H1 (cell line): ENCODE measurements at regions not wholly inside any gene's neighbourhood (a gene's known extent, or its start where the extent isn't known, plus 50 kb on each side); places are given as distances from the start of the nearest gene placed in this dataset.

Experiments
- CTCF ChIA-PET: fragments of 300-600 bp; sonication (Branson Sonifier 250); formaldehyde crosslinking; loops from one replicate; lab custom pipeline; 2021; ENCODE audit not compliant: partially characterized antibody; lab: Charles Lee
- POLR2A ChIA-PET: fragments of 300-600 bp; sonication (Branson Sonifier 250); formaldehyde crosslinking; loops from one replicate; lab custom pipeline; 2021; ENCODE audit warnings: inconsistent platforms; ENCODE audit not compliant: partially characterized antibody; lab: Charles Lee
- DNase-seq, 2 experiments: peaks; one replicate each; pipeline versions ENCODE4 v3.0.0 to v3.0.0-alpha.2; 2010 to 2022; ENCODE audit warnings: low spot score in 2 of 2, low read depth in 1 of 2, mixed read lengths in 1 of 2
- FAIRE-seq: peaks from 2 replicates; lab custom pipeline; 2011; peaks lifted over from hg19 to GRCh38; lab: Jason Lieb, UNC
- H2AFZ ChIP-seq: 2 replicates; pipeline ENCODE4 v1.8.1; 2012; ENCODE audit warnings: low read length, inconsistent platforms
- H2AK5ac ChIP-seq: 2 replicates; pipeline ENCODE4 v1.6.1; 2013; ENCODE audit warnings: low read depth, low read length
- H2BK120ac ChIP-seq: replicated peaks from 2 replicates; pipeline ENCODE3; 2013; ENCODE audit warnings: low read depth, low read length, inconsistent platforms
- H2BK12ac ChIP-seq: 2 replicates; pipeline ENCODE4 v1.6.1; 2013; ENCODE audit warnings: low read depth, low read length
- H2BK15ac ChIP-seq: 2 replicates; pipeline ENCODE4 v1.6.1; 2013; ENCODE audit warnings: low read length
- H2BK20ac ChIP-seq: 2 replicates; pipeline ENCODE4 v1.6.1; 2013; ENCODE audit warnings: low read length
- H2BK5ac ChIP-seq: 2 replicates; pipeline ENCODE4 v1.6.1; 2013; ENCODE audit warnings: low read depth, low read length
- H3K14ac ChIP-seq: 2 replicates; pipeline ENCODE4 v1.6.1; 2013; ENCODE audit warnings: inconsistent platforms; ENCODE audit not compliant: insufficient read length
- H3K18ac ChIP-seq: 2 replicates; pipeline ENCODE4 v1.6.1; 2013; ENCODE audit warnings: low read length; ENCODE audit errors: extremely low read depth
- H3K23ac ChIP-seq: 2 replicates; pipeline ENCODE4 v1.6.1; 2013; ENCODE audit warnings: inconsistent platforms; ENCODE audit not compliant: insufficient read length
- H3K23me2 ChIP-seq: 2 replicates; pipeline ENCODE4 v1.6.1; 2013; ENCODE audit warnings: low read depth, low read length
- H3K27ac ChIP-seq: 2 replicates; pipeline ENCODE4 v1.6.1; 2011; ENCODE audit warnings: low read depth, low read length, inconsistent platforms
- H3K27me3 ChIP-seq, 4 experiments: replicated peaks in 1 of 4; 1 replicate in 1 of 4; 2 replicates in 3 of 4; pipeline versions ENCODE4 v1.6.1 to v1.8.1; 2011 to 2013; ENCODE audit warnings: low read length in 3 of 4, mild to moderate bottlenecking in 3 of 4, inconsistent platforms in 2 of 4, mixed read lengths in 2 of 4, moderate library complexity in 1 of 4; ENCODE audit not compliant: control insufficient read depth in 3 of 4, insufficient read depth in 3 of 4; ENCODE audit errors: extremely low read depth in 1 of 4
- H3K36me3 ChIP-seq, 4 experiments: 2 replicates each; pipeline versions ENCODE4 v1.6.1 to v1.8.1; 2011 to 2013; ENCODE audit warnings: mild to moderate bottlenecking in 4 of 4, low read length in 3 of 4, moderate library complexity in 2 of 4, control low read depth in 1 of 4, inconsistent platforms in 1 of 4; ENCODE audit not compliant: insufficient read depth in 4 of 4, control insufficient read depth in 2 of 4
- H3K4ac ChIP-seq: replicated peaks from 2 replicates; pipeline ENCODE3; 2013; ENCODE audit warnings: low read length, low read depth, mixed read lengths, inconsistent platforms; ENCODE audit not compliant: insufficient read length
- H3K4me1 ChIP-seq, 4 experiments: replicated peaks in 1 of 4; 1 replicate in 1 of 4; 2 replicates in 3 of 4; pipeline versions ENCODE4 v1.6.1 to v1.8.1; 2011 to 2013; ENCODE audit warnings: low read length in 3 of 4, inconsistent platforms in 2 of 4, mixed read lengths in 1 of 4; ENCODE audit not compliant: insufficient read depth in 4 of 4, control insufficient read depth in 3 of 4
- H3K4me2 ChIP-seq, 2 experiments: 2 replicates each; pipeline versions ENCODE4 v1.6.1 to v1.8.1; 2011 to 2013; ENCODE audit warnings: low read depth in 2 of 2, low read length in 2 of 2, control low read depth in 1 of 2, inconsistent platforms in 1 of 2, mild to moderate bottlenecking in 1 of 2; ENCODE audit not compliant: insufficient read depth in 1 of 2
- H3K4me3 ChIP-seq, 4 experiments: fragments of 200-600, 300-600 bp in 1 of 4; sonication (generic), shearing (Covaris generic), sonication (Bioruptor Twin) in 1 of 4; 2 replicates each; pipeline versions ENCODE4 v1.5.1 to v1.8.1; 2011 to 2016; ENCODE audit warnings: low read length in 4 of 4, low read depth in 3 of 4, control low read depth in 2 of 4, inconsistent platforms in 2 of 4, mild to moderate bottlenecking in 2 of 4, mixed read lengths in 1 of 4, moderate library complexity in 1 of 4; ENCODE audit not compliant: insufficient read depth in 2 of 4; ENCODE audit errors: extremely low read depth in 1 of 4
- H3K56ac ChIP-seq: replicated peaks from 2 replicates; pipeline ENCODE3; 2013; ENCODE audit warnings: low read depth, mild to moderate bottlenecking, mixed read lengths, low read length, inconsistent platforms; ENCODE audit not compliant: insufficient read length
- H3K79me1 ChIP-seq: 2 replicates; pipeline ENCODE4 v1.6.1; 2013; ENCODE audit warnings: low read depth, low read length, control low read depth
- H3K79me2 ChIP-seq, 2 experiments: 2 replicates each; pipeline versions ENCODE4 v1.6.1 to v1.8.1; 2012 to 2013; ENCODE audit warnings: low read length in 2 of 2, mild to moderate bottlenecking in 2 of 2, inconsistent platforms in 1 of 2; ENCODE audit not compliant: insufficient read depth in 2 of 2, control insufficient read depth in 1 of 2
- H3K9ac ChIP-seq, 4 experiments: replicated peaks in 1 of 4; 1 replicate in 1 of 4; 2 replicates in 3 of 4; pipeline versions ENCODE4 v1.6.1 to v1.8.1; 2011 to 2013; ENCODE audit warnings: low read depth in 3 of 4, low read length in 3 of 4, control low read depth in 2 of 4, mild to moderate bottlenecking in 2 of 4, moderate library complexity in 2 of 4, inconsistent platforms in 1 of 4; ENCODE audit errors: extremely low read depth in 1 of 4
- H3K9me3 ChIP-seq, 2 experiments: 2 replicates each; pipeline versions ENCODE4 v1.6.1 to v1.8.1; 2012 to 2013; ENCODE audit warnings: mild to moderate bottlenecking in 2 of 2, moderate library complexity in 2 of 2, control low read depth in 1 of 2, inconsistent platforms in 1 of 2, low read depth in 1 of 2, low read length in 1 of 2, mixed read lengths in 1 of 2; ENCODE audit not compliant: insufficient read depth in 2 of 2
- H4K20me1 ChIP-seq, 2 experiments: replicated peaks in 1 of 2; 2 replicates each; pipeline versions ENCODE3 to v1.8.1; 2011 to 2013; ENCODE audit warnings: inconsistent platforms in 2 of 2, low read length in 2 of 2, mild to moderate bottlenecking in 1 of 2; ENCODE audit not compliant: insufficient read depth in 2 of 2, control insufficient read depth in 1 of 2
- H4K5ac ChIP-seq: 2 replicates; pipeline ENCODE4 v1.6.1; 2013; ENCODE audit warnings: low read length, low read depth, mixed read lengths, inconsistent platforms; ENCODE audit not compliant: insufficient read length
- H4K8ac ChIP-seq: 2 replicates; pipeline ENCODE4 v1.8.0; 2013; ENCODE audit warnings: mild to moderate bottlenecking, moderate library complexity, low read length, inconsistent platforms; ENCODE audit not compliant: insufficient read depth; ENCODE audit errors: extremely low read depth
- H4K91ac ChIP-seq: replicated peaks from 2 replicates; pipeline ENCODE3; 2013; ENCODE audit warnings: low read length, mixed read lengths, inconsistent platforms; ENCODE audit not compliant: insufficient read length
- CREB1 ChIP-seq: IDR thresholded peaks from 2 replicates; pipeline ENCODE4 v1.6.1; 2012; ENCODE audit warnings: inconsistent platforms
- CTBP2 ChIP-seq: IDR thresholded peaks from 2 replicates; pipeline ENCODE4 v1.7.0; 2011; ENCODE audit warnings: borderline replicate concordance, mild to moderate bottlenecking, moderate library complexity, mixed read lengths, low read length; ENCODE audit not compliant: insufficient read depth, insufficient read length
- JUND ChIP-seq: IDR thresholded peaks from 2 replicates; pipeline ENCODE4 v1.6.1; 2011; ENCODE audit warnings: mild to moderate bottlenecking, improper control_type of control experiment, low read length
- MAX ChIP-seq: IDR thresholded peaks from 2 replicates; pipeline ENCODE4 v1.6.1; 2012; ENCODE audit warnings: inconsistent platforms
- POU5F1 ChIP-seq: IDR thresholded peaks from 2 replicates; pipeline ENCODE4 v1.6.1; 2011; ENCODE audit warnings: low read depth, mild to moderate bottlenecking, low read length, moderate library complexity
- RFX5 ChIP-seq: IDR thresholded peaks from 2 replicates; pipeline ENCODE4 v1.6.1; 2011; ENCODE audit warnings: low read depth, low read length, improper control_type of control experiment, borderline replicate concordance
- SAP30 ChIP-seq: fragments of 300-600 bp; sonication (generic); IDR thresholded peaks from 2 replicates; pipeline ENCODE4 v1.7.1; 2012; ENCODE audit warnings: low read length, moderate library complexity, mild to moderate bottlenecking, inconsistent platforms; ENCODE audit not compliant: insufficient read depth, insufficient replicate concordance
- SIRT6 ChIP-seq: IDR thresholded peaks from one replicate; pipeline ENCODE4 v1.7.1; 2012; ENCODE audit warnings: low read length, inconsistent platforms
- SIX5 ChIP-seq: IDR thresholded peaks from 2 replicates; pipeline ENCODE4 v1.6.1; 2011; ENCODE audit warnings: mild to moderate bottlenecking, low read depth, low read length
- SP1 ChIP-seq: IDR thresholded peaks from 2 replicates; pipeline ENCODE4 v1.6.1; 2011; ENCODE audit warnings: low read depth, low read length
- TBP ChIP-seq: IDR thresholded peaks from 2 replicates; pipeline ENCODE4 v1.6.1; 2011; ENCODE audit warnings: low read depth, low read length, improper control_type of control experiment
- TEAD4 ChIP-seq: IDR thresholded peaks from 2 replicates; pipeline ENCODE4 v1.6.1; 2012; ENCODE audit warnings: low read depth, low read length, inconsistent platforms, mixed read lengths
- USF2 ChIP-seq: IDR thresholded peaks from 2 replicates; pipeline ENCODE4 v1.6.1; 2011; ENCODE audit warnings: low read length, improper control_type of control experiment
- WGBS, 2 experiments: shearing (Covaris generic) in 1 of 2; methylation state at CpG; one replicate each; pipeline versions ENCODE4 v1.1.6 to v1.1.7; 2013 to 2015; ENCODE audit warnings: low lambda C conversion rate in 2 of 2, mixed read lengths in 2 of 2, inconsistent platforms in 1 of 2, low coverage in 1 of 2, missing lambda C conversion rate in 1 of 2; ENCODE audit not compliant: insufficient replicate concordance in 2 of 2, insufficient coverage in 1 of 2, insufficient read length in 1 of 2; ENCODE audit errors: extremely low coverage in 1 of 2, missing lambda C conversion rate in 1 of 2; 5-methylcytosine and 5-hydroxymethylcytosine counted together

GRCh38 chr4:20368926-20369325 is 117.2 kb downstream of the SLIT2 start:
- Histone ChIP-seq H2BK15ac (no peak overlapping the region), H3K4me2 (no peak overlapping the region), H3K27me3 (no peaks in the 10 kb centered on the region), H2BK20ac (no peak overlapping the region), H2BK5ac (no peak overlapping the region), H3K79me2 (no peaks in the 10 kb centered on the region), H3K56ac (no peak overlapping the region), H4K91ac (no peak overlapping the region), H3K4ac (no peak overlapping the region), H2AK5ac (no peak overlapping the region), H3K23ac (no peak overlapping the region), H3K4me3 (no peak overlapping the region), H3K4me1 (no peaks in the 10 kb centered on the region), H2BK12ac (no peak overlapping the region), H3K23me2 (peaks cover 3% of the 10 kb centered on the region; the same call in 1 of the 2 replicates), H3K9me3 (no peaks in the 10 kb centered on the region), H3K27ac (no peak overlapping the region), H4K8ac (no peak overlapping the region), H4K5ac (no peak overlapping the region), H4K20me1 (no peaks in the 10 kb centered on the region), H3K18ac (no peak overlapping the region), H3K36me3 (no peaks in the 10 kb centered on the region), H2BK120ac (no peak overlapping the region), H2AFZ (no peak overlapping the region), H3K9ac (no peak overlapping the region), H3K14ac (no peak overlapping the region), H3K79me1 (no peaks in the 10 kb centered on the region)
- POLR2A ChIA-PET: no interaction called here
- DNase-seq (no peak), FAIRE-seq (no peak)
- no peak for TF ChIP-seq CREB1
- no peak for TF ChIP-seq SIX5
- no peak for TF ChIP-seq SP1
- TF ChIP-seq TBP: no peak
- no peak for TF ChIP-seq MAX
- TF ChIP-seq CTBP2: no peak
- TF ChIP-seq SIRT6: no peak
- TF ChIP-seq RFX5: no peak
- TF ChIP-seq POU5F1: no peak
- no peak for TF ChIP-seq TEAD4
- no peak for TF ChIP-seq JUND
- no peak for TF ChIP-seq SAP30
- no peak for TF ChIP-seq USF2
- 100% methylated on average over 1 of the region's 1 CpG; no CpG with 5 or more reads in 1 of the 2 experiments for WGBS, 2 experiments
- CTCF ChIA-PET: interaction anchor here (1.0 to 1.5 kb wide), 2 partner anchors 26 kb away, joined by 3 to 4 read pairs; no protein-coding TSS in a partner anchor
